WTC11 (cell line): ENCODE measurements at regions not wholly inside any gene's neighbourhood (a gene's known extent, or its start where the extent isn't known, plus 50 kb on each side); places are given as distances from the start of the nearest gene placed in this dataset.

Experiments used
- ATAC-seq: fragments of 200-7000 bp; cut with Tn5 transposase; 2 replicates; pipeline ENCODE4 v1.10.0; 2021; ENCODE audit warnings: mild to moderate bottlenecking, moderate library complexity
- CTCF ChIA-PET: fragments of 300-600 bp; sonication (Branson Sonifier 250); formaldehyde crosslinking; loops from one replicate; lab custom pipeline; 2021; ENCODE audit warnings: antibody characterized with exemption; lab: Charles Lee
- POLR2A ChIA-PET: fragments of 350-600 bp; sonication (Branson Sonifier 250); formaldehyde crosslinking; loops from one replicate; lab custom pipeline; 2021; ENCODE audit warnings: antibody characterized with exemption; lab: Charles Lee
- DNase-seq: peaks from one replicate; pipeline ENCODE4 v3.0.0; 2021; ENCODE audit warnings: low spot score
- H3K27ac Mint-ChIP-seq: 2 replicates; pipeline ENCODE4 v1.8.0; 2021; ENCODE audit warnings: mixed read lengths
- H3K27me3 Mint-ChIP-seq: 2 replicates; pipeline ENCODE4 v1.8.0; 2021; ENCODE audit warnings: low read depth, mild to moderate bottlenecking, moderate library complexity, mixed read lengths
- H3K36me3 Mint-ChIP-seq: 2 replicates; pipeline ENCODE4 v1.8.0; 2021; ENCODE audit warnings: mixed read lengths
- H3K4me1 Mint-ChIP-seq: 2 replicates; pipeline ENCODE4 v1.8.0; 2022; ENCODE audit warnings: mixed read lengths
- H3K4me3 Mint-ChIP-seq: 2 replicates; pipeline ENCODE4 v1.8.0; 2021; ENCODE audit warnings: mild to moderate bottlenecking, moderate library complexity, mixed read lengths
- H3K9me3 Mint-ChIP-seq: 2 replicates; pipeline ENCODE4 v1.8.0; 2021; ENCODE audit warnings: mixed read lengths
- CBFB ChIP-seq: sonication (generic); formaldehyde crosslinking; IDR thresholded peaks from 2 replicates; pipeline ENCODE4 v1.8.1; 2022; ENCODE audit warnings: mild to moderate bottlenecking, low read depth, missing genetic modification reagents
- GABPB1 ChIP-seq: sonication (generic); formaldehyde crosslinking; IDR thresholded peaks from 2 replicates; pipeline ENCODE4 v1.8.1; 2023; ENCODE audit warnings: mild to moderate bottlenecking, missing genetic modification reagents
- GTF2I ChIP-seq: fragments of 250-450 bp; sonication (Bioruptor Pico); conservative IDR thresholded peaks from 2 replicates; pipeline ENCODE4 v1.4.0; 2021; ENCODE audit warnings: mild to moderate bottlenecking
- JAZF1 ChIP-seq: fragments of 250-450 bp; sonication (Bioruptor Pico); IDR thresholded peaks from 2 replicates; pipeline ENCODE4 v1.9.0; 2021; ENCODE audit warnings: moderate library complexity, mild to moderate bottlenecking, inconsistent platforms
- MYBL2 ChIP-seq: sonication (generic); formaldehyde crosslinking; IDR thresholded peaks from 2 replicates; pipeline ENCODE4 v1.8.1; 2023; ENCODE audit warnings: mild to moderate bottlenecking, moderate library complexity, missing genetic modification reagents
- NFE2L1 ChIP-seq: sonication (generic); formaldehyde crosslinking; IDR thresholded peaks from 2 replicates; pipeline ENCODE4 v1.8.1; 2023; ENCODE audit warnings: missing genetic modification reagents
- PRRX2 ChIP-seq: fragments of 250-450 bp; sonication (Bioruptor Pico); IDR thresholded peaks from 2 replicates; pipeline ENCODE4 v1.8.0; 2021; ENCODE audit warnings: mild to moderate bottlenecking
- TEAD4 ChIP-seq: sonication (generic); formaldehyde crosslinking; IDR thresholded peaks from 2 replicates; pipeline ENCODE4 v1.8.0; 2022; ENCODE audit warnings: mild to moderate bottlenecking, missing genetic modification reagents
- ZBTB21 ChIP-seq: sonication (generic); formaldehyde crosslinking; IDR thresholded peaks from 2 replicates; pipeline ENCODE4 v1.8.1; 2023; ENCODE audit warnings: mild to moderate bottlenecking, missing genetic modification reagents, borderline replicate concordance
- ZMAT4 ChIP-seq: fragments of 250-450 bp; sonication (Bioruptor Pico); IDR thresholded peaks from 2 replicates; pipeline ENCODE4 v1.9.0; 2021; ENCODE audit warnings: mild to moderate bottlenecking
- ZNF263 ChIP-seq: sonication (generic); formaldehyde crosslinking; IDR thresholded peaks from 2 replicates; pipeline ENCODE4 v1.8.1; 2022; ENCODE audit warnings: low read depth, mild to moderate bottlenecking, moderate library complexity, missing genetic modification reagents
- ZNF281 ChIP-seq: sonication (generic); formaldehyde crosslinking; IDR thresholded peaks from 2 replicates; pipeline ENCODE4 v1.8.0; 2023; ENCODE audit warnings: mild to moderate bottlenecking, missing genetic modification reagents
- ZNF396 ChIP-seq: fragments of 250-450 bp; sonication (Bioruptor Pico); IDR thresholded peaks from 2 replicates; pipeline ENCODE4 v1.8.0; 2021; ENCODE audit warnings: mild to moderate bottlenecking, moderate library complexity, borderline replicate concordance
- ZNF512 ChIP-seq: sonication (generic); formaldehyde crosslinking; IDR thresholded peaks from 2 replicates; pipeline ENCODE4 v1.8.1; 2022; ENCODE audit warnings: missing genetic modification reagents, borderline replicate concordance
- TF ChIP-seq, protein P1 (sequence below): sonication (generic); formaldehyde crosslinking; IDR thresholded peaks from 2 replicates; pipeline ENCODE4 v1.8.1; 2023; ENCODE audit warnings: mild to moderate bottlenecking, missing genetic modification reagents, moderate library complexity
- TF ChIP-seq, protein P2 (sequence below): sonication (generic); formaldehyde crosslinking; IDR thresholded peaks from 2 replicates; pipeline ENCODE4 v1.8.0; 2023; ENCODE audit warnings: missing genetic modification reagents, mild to moderate bottlenecking, borderline replicate concordance
- TF ChIP-seq, protein P3 (sequence below): sonication (generic); formaldehyde crosslinking; IDR thresholded peaks from 2 replicates; pipeline ENCODE4 v1.8.1; 2023; ENCODE audit warnings: mild to moderate bottlenecking, moderate library complexity, missing genetic modification reagents
- TF ChIP-seq, protein P4 (sequence below): sonication (generic); formaldehyde crosslinking; IDR thresholded peaks from 2 replicates; pipeline ENCODE4 v1.8.1; 2023; ENCODE audit warnings: mild to moderate bottlenecking, missing genetic modification reagents

DNA sequence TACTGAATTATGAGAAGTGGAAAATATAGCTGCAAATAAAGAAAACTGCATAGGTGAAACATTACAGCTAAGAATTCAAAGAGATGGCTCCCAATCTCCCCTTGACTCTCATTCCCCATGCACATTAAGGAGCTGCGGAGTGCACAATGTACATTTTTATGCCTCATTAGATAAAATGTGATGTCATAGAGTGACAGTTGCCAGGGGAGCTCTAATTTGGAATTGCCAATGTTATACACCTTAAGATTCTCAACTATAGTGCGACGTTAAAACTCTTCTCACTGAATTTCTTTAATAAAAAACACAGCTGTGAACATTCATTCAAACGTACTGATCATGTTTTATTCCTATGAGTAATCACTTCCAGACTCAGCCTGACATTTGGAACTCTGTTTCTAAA, 386.9 kb upstream of the CELF2 start:
- Mint-ChIP-seq H3K4me3 (no peak overlapping the region), H3K9me3 (no peaks in the 10 kb centered on the region)

GRCh38 chr10:10642189-10642588, 375.5 kb upstream of the CELF2 start:
- DNase-seq (no peak), ATAC-seq (no peak)
- peaks cover 43% of the 10 kb centered on the region for H3K4me1 Mint-ChIP-seq
- no peaks in the 10 kb centered on the region for H3K27me3 Mint-ChIP-seq
- H3K27ac Mint-ChIP-seq = no peak overlapping the region
- H3K9me3 Mint-ChIP-seq = peaks cover 7% of the 10 kb centered on the region; the same call in 1 of the 2 replicates
- ChIA-PET POLR2A (no interaction called here), CTCF (no interaction called here)
- H3K36me3 Mint-ChIP-seq = peaks cover 3% of the 10 kb centered on the region; the same call in 1 of the 2 replicates
- no peak overlapping the region for H3K4me3 Mint-ChIP-seq
- TF ChIP-seq CBFB = no peak
- TF ChIP-seq ZNF263 (CRISPR knock-in tag) = no peak
- no peak for TF ChIP-seq ZMAT4 (CRISPR knock-in tag)
- TF ChIP-seq NFE2L1 = no peak
- no peak for TF ChIP-seq PRRX2
- no peak for TF ChIP-seq ZNF512
- no peak for TF ChIP-seq ZBTB21 (CRISPR knock-in tag)
- no peak for TF ChIP-seq ZNF281 (CRISPR knock-in tag)
- no peak for TF ChIP-seq ZNF396 (CRISPR knock-in tag)

More for the DNA sequence above, 386.9 kb upstream of the CELF2 start:
- no peak for TF ChIP-seq ZNF263 (CRISPR knock-in tag)
- TF ChIP-seq, protein P1, sequence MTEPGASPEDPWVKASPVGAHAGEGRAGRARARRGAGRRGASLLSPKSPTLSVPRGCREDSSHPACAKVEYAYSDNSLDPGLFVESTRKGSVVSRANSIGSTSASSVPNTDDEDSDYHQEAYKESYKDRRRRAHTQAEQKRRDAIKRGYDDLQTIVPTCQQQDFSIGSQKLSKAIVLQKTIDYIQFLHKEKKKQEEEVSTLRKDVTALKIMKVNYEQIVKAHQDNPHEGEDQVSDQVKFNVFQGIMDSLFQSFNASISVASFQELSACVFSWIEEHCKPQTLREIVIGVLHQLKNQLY (CRISPR knock-in tag) = no peak
- TF ChIP-seq JAZF1 = no peak
- TF ChIP-seq MYBL2 (CRISPR knock-in tag) = no peak
- TF ChIP-seq, protein P2, sequence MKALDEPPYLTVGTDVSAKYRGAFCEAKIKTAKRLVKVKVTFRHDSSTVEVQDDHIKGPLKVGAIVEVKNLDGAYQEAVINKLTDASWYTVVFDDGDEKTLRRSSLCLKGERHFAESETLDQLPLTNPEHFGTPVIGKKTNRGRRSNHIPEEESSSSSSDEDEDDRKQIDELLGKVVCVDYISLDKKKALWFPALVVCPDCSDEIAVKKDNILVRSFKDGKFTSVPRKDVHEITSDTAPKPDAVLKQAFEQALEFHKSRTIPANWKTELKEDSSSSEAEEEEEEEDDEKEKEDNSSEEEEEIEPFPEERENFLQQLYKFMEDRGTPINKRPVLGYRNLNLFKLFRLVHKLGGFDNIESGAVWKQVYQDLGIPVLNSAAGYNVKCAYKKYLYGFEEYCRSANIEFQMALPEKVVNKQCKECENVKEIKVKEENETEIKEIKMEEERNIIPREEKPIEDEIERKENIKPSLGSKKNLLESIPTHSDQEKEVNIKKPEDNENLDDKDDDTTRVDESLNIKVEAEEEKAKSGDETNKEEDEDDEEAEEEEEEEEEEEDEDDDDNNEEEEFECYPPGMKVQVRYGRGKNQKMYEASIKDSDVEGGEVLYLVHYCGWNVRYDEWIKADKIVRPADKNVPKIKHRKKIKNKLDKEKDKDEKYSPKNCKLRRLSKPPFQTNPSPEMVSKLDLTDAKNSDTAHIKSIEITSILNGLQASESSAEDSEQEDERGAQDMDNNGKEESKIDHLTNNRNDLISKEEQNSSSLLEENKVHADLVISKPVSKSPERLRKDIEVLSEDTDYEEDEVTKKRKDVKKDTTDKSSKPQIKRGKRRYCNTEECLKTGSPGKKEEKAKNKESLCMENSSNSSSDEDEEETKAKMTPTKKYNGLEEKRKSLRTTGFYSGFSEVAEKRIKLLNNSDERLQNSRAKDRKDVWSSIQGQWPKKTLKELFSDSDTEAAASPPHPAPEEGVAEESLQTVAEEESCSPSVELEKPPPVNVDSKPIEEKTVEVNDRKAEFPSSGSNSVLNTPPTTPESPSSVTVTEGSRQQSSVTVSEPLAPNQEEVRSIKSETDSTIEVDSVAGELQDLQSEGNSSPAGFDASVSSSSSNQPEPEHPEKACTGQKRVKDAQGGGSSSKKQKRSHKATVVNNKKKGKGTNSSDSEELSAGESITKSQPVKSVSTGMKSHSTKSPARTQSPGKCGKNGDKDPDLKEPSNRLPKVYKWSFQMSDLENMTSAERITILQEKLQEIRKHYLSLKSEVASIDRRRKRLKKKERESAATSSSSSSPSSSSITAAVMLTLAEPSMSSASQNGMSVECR (CRISPR knock-in tag) = no peak
- no peak for TF ChIP-seq TEAD4
- TF ChIP-seq, protein P3, sequence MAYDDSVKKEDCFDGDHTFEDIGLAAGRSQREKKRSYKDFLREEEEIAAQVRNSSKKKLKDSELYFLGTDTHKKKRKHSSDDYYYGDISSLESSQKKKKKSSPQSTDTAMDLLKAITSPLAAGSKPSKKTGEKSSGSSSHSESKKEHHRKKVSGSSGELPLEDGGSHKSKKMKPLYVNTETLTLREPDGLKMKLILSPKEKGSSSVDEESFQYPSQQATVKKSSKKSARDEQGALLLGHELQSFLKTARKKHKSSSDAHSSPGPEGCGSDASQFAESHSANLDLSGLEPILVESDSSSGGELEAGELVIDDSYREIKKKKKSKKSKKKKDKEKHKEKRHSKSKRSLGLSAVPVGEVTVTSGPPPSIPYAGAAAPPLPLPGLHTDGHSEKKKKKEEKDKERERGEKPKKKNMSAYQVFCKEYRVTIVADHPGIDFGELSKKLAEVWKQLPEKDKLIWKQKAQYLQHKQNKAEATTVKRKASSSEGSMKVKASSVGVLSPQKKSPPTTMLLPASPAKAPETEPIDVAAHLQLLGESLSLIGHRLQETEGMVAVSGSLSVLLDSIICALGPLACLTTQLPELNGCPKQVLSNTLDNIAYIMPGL = no peak
- no peak for TF ChIP-seq GTF2I (CRISPR knock-in tag)
- TF ChIP-seq, protein P4, sequence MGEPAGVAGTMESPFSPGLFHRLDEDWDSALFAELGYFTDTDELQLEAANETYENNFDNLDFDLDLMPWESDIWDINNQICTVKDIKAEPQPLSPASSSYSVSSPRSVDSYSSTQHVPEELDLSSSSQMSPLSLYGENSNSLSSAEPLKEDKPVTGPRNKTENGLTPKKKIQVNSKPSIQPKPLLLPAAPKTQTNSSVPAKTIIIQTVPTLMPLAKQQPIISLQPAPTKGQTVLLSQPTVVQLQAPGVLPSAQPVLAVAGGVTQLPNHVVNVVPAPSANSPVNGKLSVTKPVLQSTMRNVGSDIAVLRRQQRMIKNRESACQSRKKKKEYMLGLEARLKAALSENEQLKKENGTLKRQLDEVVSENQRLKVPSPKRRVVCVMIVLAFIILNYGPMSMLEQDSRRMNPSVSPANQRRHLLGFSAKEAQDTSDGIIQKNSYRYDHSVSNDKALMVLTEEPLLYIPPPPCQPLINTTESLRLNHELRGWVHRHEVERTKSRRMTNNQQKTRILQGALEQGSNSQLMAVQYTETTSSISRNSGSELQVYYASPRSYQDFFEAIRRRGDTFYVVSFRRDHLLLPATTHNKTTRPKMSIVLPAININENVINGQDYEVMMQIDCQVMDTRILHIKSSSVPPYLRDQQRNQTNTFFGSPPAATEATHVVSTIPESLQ (CRISPR knock-in tag) = no peak
- TF ChIP-seq PRRX2 = no peak
- no peak for TF ChIP-seq GABPB1 (CRISPR knock-in tag)
- H3K4me1 Mint-ChIP-seq = no peaks in the 10 kb centered on the region; the same call in 1 of the 2 replicates
- ChIA-PET POLR2A (no interaction called here), CTCF (interaction anchor here (1.0 kb wide), 1 partner anchor 1288 kb away, joined by 3 read pairs; no protein-coding TSS in a partner anchor)
- no peak overlapping the region for H3K27ac Mint-ChIP-seq
- H3K27me3 Mint-ChIP-seq = no peaks in the 10 kb centered on the region
- ATAC-seq = no peak
- no peak for DNase-seq
- H3K36me3 Mint-ChIP-seq = no peaks in the 10 kb centered on the region
